ENCODE measurements at regions not wholly inside any gene's neighbourhood (a gene's known extent, or its start where the extent isn't known, plus 50 kb on each side); places are given as distances from the start of the nearest gene placed in this dataset.
A peak's percentile ranks its signal among the peaks of the same experiment; 100 is the strongest.
"Not testable (repeated sequence)": the region's sequence is repeated elsewhere in the genome, so short reads cannot be mapped to it uniquely, and the experiment has no call there.

DNA sequence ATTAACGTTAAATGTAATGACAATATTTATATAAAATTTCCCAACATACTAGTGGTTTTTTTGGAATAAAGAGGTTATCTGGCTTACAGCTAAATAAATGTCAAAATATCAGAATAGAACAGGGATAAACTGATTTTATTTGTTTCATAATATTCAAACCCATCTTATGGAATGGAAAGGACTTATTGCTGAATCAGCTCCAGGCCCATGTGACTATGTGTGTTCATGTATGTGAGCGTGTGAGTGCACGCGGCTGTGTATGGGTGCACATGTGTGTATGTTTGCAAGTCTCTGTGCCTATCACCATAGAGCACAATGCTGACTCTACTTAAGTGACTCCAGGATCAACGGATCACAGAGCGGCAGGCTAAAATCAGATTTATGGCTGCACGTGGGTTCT is 392.3 kb upstream of the GRM7 start:
- Histone ChIP-seq H3K9me3 (ENCODE audit: control insufficient read depth, insufficient read depth, low read length) (no peaks in the 10 kb centered on the region), H3K9ac (ENCODE audit: low read depth, low read length) (no peak overlapping the region), H3K4me1 (ENCODE audit: control insufficient read depth, insufficient read depth, low read length) (0 out of 2 replicates have a peak, but pooled peaks cover 2% of the 10 kb centered on the region), H3K4me3 (ENCODE audit: low read depth, low read length) (no peak overlapping the region), H3K36me3 (ENCODE audit: control insufficient read depth, insufficient read depth, low read length) (no peaks in the 10 kb centered on the region), H3K27ac (ENCODE audit: low read depth, low read length) (no peak overlapping the region), H3K27me3 (ENCODE audit: control insufficient read depth, insufficient read depth, low read length) (no peaks in the 10 kb centered on the region)

DNA sequence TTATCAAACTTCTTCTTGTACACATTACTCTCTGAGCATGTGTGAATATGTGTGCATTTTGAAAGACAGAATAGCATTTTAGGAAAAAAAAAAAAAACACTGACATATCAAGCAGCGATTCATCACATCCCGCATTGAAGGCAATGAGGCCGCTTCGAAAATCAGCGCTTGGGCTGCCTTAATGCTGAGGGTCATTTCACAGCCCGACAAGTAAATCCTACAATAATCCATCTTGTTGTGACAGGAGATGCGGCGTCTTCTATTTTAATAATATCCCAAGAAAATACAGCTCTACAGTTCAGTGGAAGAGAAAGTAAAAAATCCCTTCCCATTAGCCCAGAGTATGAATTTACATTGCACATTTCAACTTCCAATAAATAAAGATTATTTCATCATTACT is 389.2 kb upstream of the GRM7 start:
- H3K4me1 ChIP-seq (ENCODE audit: control insufficient read depth, insufficient read depth, low read length): 0 out of 2 replicates have a peak, but pooled peaks cover 2% of the 10 kb centered on the region
- no peak overlapping the region for H3K9ac ChIP-seq (ENCODE audit: low read depth, low read length)

DNA sequence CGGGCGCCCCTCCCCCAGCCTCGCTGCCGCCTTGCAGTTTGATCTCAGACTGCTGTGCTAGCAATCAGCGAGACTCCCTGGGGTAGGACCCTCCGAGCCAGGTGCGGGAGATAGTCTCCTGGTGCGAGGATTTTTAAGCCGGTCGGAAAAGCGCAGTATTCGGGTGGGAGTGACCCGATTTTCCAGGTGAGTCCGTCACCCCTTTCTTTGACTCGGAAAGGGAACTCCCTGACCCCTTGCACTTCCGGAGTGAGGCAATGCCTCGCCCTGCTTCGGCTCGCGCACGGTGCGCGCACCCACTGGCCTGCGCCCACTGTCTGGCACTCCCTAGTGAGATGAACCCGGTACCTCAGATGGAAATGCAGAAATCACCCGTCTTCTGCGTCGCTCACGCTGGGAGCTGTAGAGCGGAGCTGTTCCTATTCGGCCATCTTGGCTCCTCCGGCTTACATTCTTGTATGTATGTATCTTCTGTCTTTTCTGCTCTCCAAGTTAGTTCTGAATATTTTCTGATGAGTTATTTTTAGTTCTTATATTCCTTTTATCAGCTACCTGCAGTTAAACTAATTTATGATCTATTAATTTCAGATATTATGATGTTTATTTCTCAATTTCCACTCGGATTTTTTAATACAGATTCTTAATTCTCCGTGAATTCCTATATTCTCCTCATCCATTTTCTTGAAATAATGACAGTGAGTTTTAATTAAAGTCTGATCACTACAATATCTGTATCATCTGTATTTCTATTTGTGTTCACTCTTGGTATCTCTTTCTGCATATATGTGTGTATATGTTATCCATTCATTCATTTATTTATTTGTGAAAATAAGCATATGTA is 370.2 kb upstream of the GRM7 start:
- not testable (repeated sequence) for H3K4me1 ChIP-seq (ENCODE audit: control insufficient read depth, insufficient read depth, low read length); H3K36me3 ChIP-seq (ENCODE audit: control insufficient read depth, insufficient read depth, low read length); H3K27ac ChIP-seq (ENCODE audit: low read depth, low read length); H3K9me3 ChIP-seq (ENCODE audit: control insufficient read depth, insufficient read depth, low read length); H3K27me3 ChIP-seq (ENCODE audit: control insufficient read depth, insufficient read depth, low read length)
- H3K9ac ChIP-seq (ENCODE audit: low read depth, low read length): peak overlapping the region; percentile 54; the same call in 1 of the 2 replicates
- H3K4me3 ChIP-seq (ENCODE audit: low read depth, low read length): peak overlapping the region; percentile 60

More for the DNA sequence above, 389.2 kb upstream of the GRM7 start:
- no peak overlapping the region for H3K4me3 ChIP-seq (ENCODE audit: low read depth, low read length)
- no peaks in the 10 kb centered on the region for H3K36me3 ChIP-seq (ENCODE audit: control insufficient read depth, insufficient read depth, low read length)
- no peaks in the 10 kb centered on the region for H3K27me3 ChIP-seq (ENCODE audit: control insufficient read depth, insufficient read depth, low read length)
- H3K9me3 ChIP-seq (ENCODE audit: control insufficient read depth, insufficient read depth, low read length): no peaks in the 10 kb centered on the region
- no peak overlapping the region for H3K27ac ChIP-seq (ENCODE audit: low read depth, low read length)

DNA sequence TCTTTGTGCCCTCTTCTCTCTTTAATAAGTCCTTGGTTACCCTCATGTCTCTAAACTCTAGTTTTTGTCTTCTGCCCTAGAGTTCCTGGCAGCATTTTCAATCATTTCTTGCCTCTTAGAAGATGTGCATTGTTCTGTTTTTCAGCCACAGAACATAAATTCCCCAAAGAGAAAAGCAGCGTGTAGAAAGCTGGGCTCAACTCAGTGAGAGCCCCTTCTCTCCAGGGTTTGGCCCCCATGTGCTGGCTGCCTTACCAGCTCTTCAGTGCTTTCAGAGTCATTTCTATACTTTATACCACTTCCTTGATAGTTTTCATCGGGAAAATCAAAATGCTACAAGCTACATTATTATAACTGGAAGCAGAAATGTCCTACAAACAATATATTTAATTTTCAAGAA is 369.1 kb upstream of the GRM7 start:
- Histone ChIP-seq H3K4me1 (ENCODE audit: control insufficient read depth, insufficient read depth, low read length) (no peaks in the 10 kb centered on the region), H3K27ac (ENCODE audit: low read depth, low read length) (no peak overlapping the region), H3K9ac (ENCODE audit: low read depth, low read length) (no peak overlapping the region), H3K27me3 (ENCODE audit: control insufficient read depth, insufficient read depth, low read length) (no peaks in the 10 kb centered on the region), H3K36me3 (ENCODE audit: control insufficient read depth, insufficient read depth, low read length) (no peaks in the 10 kb centered on the region), H3K4me3 (ENCODE audit: low read depth, low read length) (peak overlapping the region; percentile 60; the same call in 1 of the 2 replicates), H3K9me3 (ENCODE audit: control insufficient read depth, insufficient read depth, low read length) (no peaks in the 10 kb centered on the region)

DNA sequence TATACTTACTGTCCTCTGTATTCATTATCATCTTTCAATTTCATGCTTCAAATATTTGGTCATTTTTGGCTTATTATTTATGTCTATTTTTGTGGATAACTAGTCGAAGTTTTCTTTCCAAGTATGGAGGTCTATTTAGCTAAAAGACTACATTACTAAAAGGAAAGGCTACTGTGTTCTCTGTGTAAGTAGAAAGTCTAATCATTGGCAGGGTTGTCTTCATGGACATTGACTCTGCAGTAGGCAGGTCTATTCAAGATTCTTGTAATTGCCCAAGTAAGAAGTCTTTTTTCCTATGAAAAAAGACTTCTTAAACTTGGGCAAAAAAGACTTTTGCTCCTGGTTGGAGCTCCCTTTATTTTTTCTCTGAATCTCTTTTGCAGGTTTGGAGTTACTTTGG is 368.6 kb upstream of the GRM7 start:
- H3K36me3 ChIP-seq (ENCODE audit: control insufficient read depth, insufficient read depth, low read length): no peaks in the 10 kb centered on the region
- H3K9ac ChIP-seq (ENCODE audit: low read depth, low read length): no peak overlapping the region
- H3K27me3 ChIP-seq (ENCODE audit: control insufficient read depth, insufficient read depth, low read length): no peaks in the 10 kb centered on the region
- H3K9me3 ChIP-seq (ENCODE audit: control insufficient read depth, insufficient read depth, low read length): no peaks in the 10 kb centered on the region
- no peaks in the 10 kb centered on the region for H3K4me1 ChIP-seq (ENCODE audit: control insufficient read depth, insufficient read depth, low read length)
- H3K4me3 ChIP-seq (ENCODE audit: low read depth, low read length): no peak overlapping the region
- H3K27ac ChIP-seq (ENCODE audit: low read depth, low read length): no peak overlapping the region

DNA sequence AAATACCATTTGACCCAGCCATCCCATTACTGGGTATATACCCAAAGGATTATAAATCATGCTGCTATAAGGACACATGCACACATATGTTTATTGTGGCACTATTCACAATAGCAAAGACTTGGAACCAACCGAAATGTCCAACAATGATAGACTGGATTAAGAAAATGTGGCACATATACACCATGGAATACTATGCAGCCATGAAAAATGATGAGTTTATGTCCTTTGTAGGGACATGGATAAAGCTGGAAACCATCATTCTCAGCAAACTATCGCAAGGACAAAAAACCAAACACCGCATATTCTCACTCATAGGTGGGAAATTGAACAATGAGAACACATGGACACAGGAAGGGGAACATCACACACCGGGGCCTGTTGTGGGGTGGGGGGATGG is 362.0 kb upstream of the GRM7 start:
- H3K9ac ChIP-seq (ENCODE audit: low read depth, low read length); H3K9me3 ChIP-seq (ENCODE audit: control insufficient read depth, insufficient read depth, low read length); H3K4me3 ChIP-seq (ENCODE audit: low read depth, low read length); H3K27ac ChIP-seq (ENCODE audit: low read depth, low read length); H3K36me3 ChIP-seq (ENCODE audit: control insufficient read depth, insufficient read depth, low read length); H3K4me1 ChIP-seq (ENCODE audit: control insufficient read depth, insufficient read depth, low read length); H3K27me3 ChIP-seq (ENCODE audit: control insufficient read depth, insufficient read depth, low read length): not testable (repeated sequence)

DNA sequence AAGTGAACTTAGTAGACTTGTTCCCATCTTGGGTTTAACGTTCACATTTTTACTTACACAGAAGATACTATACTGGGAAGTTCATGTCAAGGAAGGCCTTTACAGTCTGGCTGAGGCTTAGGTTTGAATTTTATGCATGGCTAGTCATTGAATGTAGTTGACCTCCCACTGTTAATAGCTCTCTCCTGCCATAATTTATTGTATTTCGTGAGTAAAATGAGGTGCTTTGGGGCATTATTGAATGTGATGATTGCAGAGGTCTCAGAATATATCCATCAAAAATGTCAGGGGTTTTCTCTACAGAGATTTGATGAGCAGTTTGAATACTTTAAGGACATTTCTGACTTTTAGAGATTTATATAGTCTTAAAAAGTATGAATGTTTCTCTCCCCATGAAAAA is 356.6 kb upstream of the GRM7 start:
- H3K27ac ChIP-seq (ENCODE audit: low read depth, low read length): no peak overlapping the region
- H3K9ac ChIP-seq (ENCODE audit: low read depth, low read length): no peak overlapping the region
- no peak overlapping the region for H3K4me3 ChIP-seq (ENCODE audit: low read depth, low read length)
- no peaks in the 10 kb centered on the region for H3K9me3 ChIP-seq (ENCODE audit: control insufficient read depth, insufficient read depth, low read length)
- H3K27me3 ChIP-seq (ENCODE audit: control insufficient read depth, insufficient read depth, low read length): no peaks in the 10 kb centered on the region
- no peaks in the 10 kb centered on the region for H3K36me3 ChIP-seq (ENCODE audit: control insufficient read depth, insufficient read depth, low read length)
- no peaks in the 10 kb centered on the region for H3K4me1 ChIP-seq (ENCODE audit: control insufficient read depth, insufficient read depth, low read length)

DNA sequence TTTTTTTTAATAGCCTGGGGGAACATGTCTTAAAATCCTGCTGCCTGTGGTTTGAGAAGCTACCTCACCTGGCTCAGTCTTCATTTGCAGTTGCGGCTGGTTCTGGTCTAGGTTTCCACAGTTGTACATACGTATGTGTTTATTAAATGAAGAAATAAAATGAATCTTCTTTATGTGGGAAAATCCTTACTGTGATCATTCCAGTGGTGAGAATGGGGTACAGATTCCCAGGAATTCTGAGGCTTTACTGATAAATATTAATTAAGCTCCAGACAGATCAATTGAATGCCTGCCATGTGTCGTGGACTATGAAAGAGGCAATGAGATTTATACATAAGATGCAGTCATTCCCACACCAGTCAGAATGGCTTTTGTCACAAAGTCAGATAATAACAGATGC is 356.1 kb upstream of the GRM7 start:
- Histone ChIP-seq H3K36me3 (ENCODE audit: control insufficient read depth, insufficient read depth, low read length) (no peaks in the 10 kb centered on the region), H3K4me1 (ENCODE audit: control insufficient read depth, insufficient read depth, low read length) (no peaks in the 10 kb centered on the region), H3K9me3 (ENCODE audit: control insufficient read depth, insufficient read depth, low read length) (no peaks in the 10 kb centered on the region), H3K4me3 (ENCODE audit: low read depth, low read length) (no peak overlapping the region), H3K9ac (ENCODE audit: low read depth, low read length) (no peak overlapping the region), H3K27ac (ENCODE audit: low read depth, low read length) (no peak overlapping the region), H3K27me3 (ENCODE audit: control insufficient read depth, insufficient read depth, low read length) (no peaks in the 10 kb centered on the region)

DNA sequence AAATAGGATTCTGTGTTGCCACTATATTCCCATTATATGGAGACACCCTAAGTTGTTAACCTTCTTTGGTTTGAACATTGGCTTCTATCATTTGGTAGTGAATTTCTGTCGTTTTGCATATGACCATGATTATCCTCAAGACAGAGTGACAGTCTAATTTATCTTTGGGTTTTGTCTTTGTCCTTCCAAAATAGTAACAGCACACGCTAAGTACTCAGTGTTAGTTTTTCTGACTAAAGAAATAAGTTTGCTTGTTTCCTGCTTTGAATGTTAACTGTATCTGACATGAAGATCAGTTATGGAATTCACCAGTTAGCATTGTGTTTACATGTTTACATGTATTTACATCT is 352.5 kb upstream of the GRM7 start:
- Histone ChIP-seq H3K27ac (ENCODE audit: low read depth, low read length) (no peak overlapping the region), H3K9me3 (ENCODE audit: control insufficient read depth, insufficient read depth, low read length) (no peaks in the 10 kb centered on the region), H3K9ac (ENCODE audit: low read depth, low read length) (no peak overlapping the region), H3K27me3 (ENCODE audit: control insufficient read depth, insufficient read depth, low read length) (no peaks in the 10 kb centered on the region), H3K4me3 (ENCODE audit: low read depth, low read length) (peak overlapping the region; percentile 56), H3K4me1 (ENCODE audit: control insufficient read depth, insufficient read depth, low read length) (no peaks in the 10 kb centered on the region), H3K36me3 (ENCODE audit: control insufficient read depth, insufficient read depth, low read length) (no peaks in the 10 kb centered on the region; the same call in 1 of the 2 replicates)

DNA sequence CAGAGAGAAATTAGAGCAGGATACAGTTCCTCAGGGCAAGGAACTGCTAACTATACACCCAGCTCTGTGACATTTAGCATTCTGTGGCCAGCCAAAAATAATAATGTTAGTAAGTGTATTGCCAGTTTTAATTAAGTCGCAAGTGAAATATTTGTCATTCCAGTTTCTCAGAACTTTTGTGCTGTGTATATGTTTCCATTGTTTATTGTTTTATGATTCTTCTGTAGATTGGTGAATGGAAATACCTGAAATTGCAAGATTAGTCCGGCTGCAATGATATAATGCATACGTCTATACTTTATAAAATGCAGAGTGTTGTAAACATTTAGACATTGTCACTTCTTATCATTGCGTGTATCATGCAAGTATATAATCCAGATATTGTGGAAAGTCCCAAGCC is 351.3 kb upstream of the GRM7 start:
- no peak overlapping the region for H3K9ac ChIP-seq (ENCODE audit: low read depth, low read length)
- H3K27ac ChIP-seq (ENCODE audit: low read depth, low read length): no peak overlapping the region
- H3K4me1 ChIP-seq (ENCODE audit: control insufficient read depth, insufficient read depth, low read length): no peaks in the 10 kb centered on the region
- no peak overlapping the region for H3K4me3 ChIP-seq (ENCODE audit: low read depth, low read length)
- H3K27me3 ChIP-seq (ENCODE audit: control insufficient read depth, insufficient read depth, low read length): no peaks in the 10 kb centered on the region
- H3K36me3 ChIP-seq (ENCODE audit: control insufficient read depth, insufficient read depth, low read length): no peaks in the 10 kb centered on the region; the same call in 1 of the 2 replicates
- no peaks in the 10 kb centered on the region for H3K9me3 ChIP-seq (ENCODE audit: control insufficient read depth, insufficient read depth, low read length)

DNA sequence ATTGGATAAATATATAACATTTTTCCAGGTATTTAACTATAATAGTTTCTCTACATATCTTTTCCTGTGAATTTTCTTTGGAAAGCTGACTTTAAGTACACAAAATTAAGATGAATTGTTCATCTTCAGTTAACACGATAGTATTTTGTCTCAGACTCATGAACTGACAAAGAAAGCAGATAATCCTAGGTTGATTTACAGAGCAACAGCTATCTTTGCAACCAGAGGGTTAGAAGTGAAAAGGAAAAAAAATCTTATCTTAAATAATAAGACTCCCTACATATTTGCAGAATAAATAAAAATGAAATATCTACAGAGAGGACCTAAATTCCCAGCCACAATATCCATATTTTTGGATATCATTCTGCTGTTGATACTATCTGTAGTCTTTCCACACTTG is 350.2 kb upstream of the GRM7 start:
- Histone ChIP-seq H3K27me3 (ENCODE audit: control insufficient read depth, insufficient read depth, low read length) (no peaks in the 10 kb centered on the region), H3K27ac (ENCODE audit: low read depth, low read length) (no peak overlapping the region), H3K4me3 (ENCODE audit: low read depth, low read length) (no peak overlapping the region), H3K9me3 (ENCODE audit: control insufficient read depth, insufficient read depth, low read length) (no peaks in the 10 kb centered on the region), H3K36me3 (ENCODE audit: control insufficient read depth, insufficient read depth, low read length) (no peaks in the 10 kb centered on the region; the same call in 1 of the 2 replicates), H3K9ac (ENCODE audit: low read depth, low read length) (no peak overlapping the region), H3K4me1 (ENCODE audit: control insufficient read depth, insufficient read depth, low read length) (no peaks in the 10 kb centered on the region)

Data from HUES48 (cell line).